GM12878 (cell line): ENCODE measurements at regions not wholly inside any gene's neighbourhood (a gene's known extent, or its start where the extent isn't known, plus 50 kb on each side); places are given as distances from the start of the nearest gene placed in this dataset.

ENCODE experiments used
- ATAC-seq: fragments of 200-7000 bp; cut with Tn5 transposase; 3 replicates; pipeline ENCODE4 v1.9.1; 2020; ENCODE audit warnings: mild to moderate bottlenecking, moderate library complexity
- BruUV-seq: library from RNA; stranded (reverse); fragments of 400-500 nt; replicated peaks from 2 replicates; lab custom pipeline; 2021; lab: Mats Ljungman, UMichigan
- CTCF ChIA-PET: fragments of 300-600 bp; sonication (Branson Sonifier 250); formaldehyde crosslinking; extraction: SDS; loops from one replicate; lab custom pipeline; 2021; ENCODE audit warnings: inconsistent platforms; lab: Yijun Ruan, JAX
- POLR2A ChIA-PET: fragments of 350-600 bp; formaldehyde crosslinking; extraction: SDS; loops from one replicate; lab custom pipeline; 2021; ENCODE audit warnings: inconsistent platforms; lab: Charles Lee
- RAD21 ChIA-PET: fragments of 300-600 bp; sonication (Branson Sonifier 250); formaldehyde crosslinking; loops from one replicate; lab custom pipeline; 2023; ENCODE audit warnings: antibody characterized with exemption; ENCODE audit not compliant: unreplicated experiment; lab: Charles Lee
- SMC1A ChIA-PET: fragments of 300-600 bp; sonication (Branson Sonifier 250); formaldehyde crosslinking; loops from one replicate; lab custom pipeline; 2023; ENCODE audit not compliant: unreplicated experiment, uncharacterized antibody; lab: Charles Lee
- DNase-seq: peaks from one replicate; pipeline ENCODE4 v3.0.0-alpha.2; 2011; ENCODE audit warnings: low read depth, low spot score
- FAIRE-seq: peaks from 3 replicates; lab custom pipeline; 2011; peaks lifted over from hg19 to GRCh38; lab: Jason Lieb, UNC
- H2AFZ ChIP-seq: 2 replicates; pipeline ENCODE4 v1.6.0; 2011; ENCODE audit warnings: low read depth, low read length, control low read depth; ENCODE audit not compliant: control insufficient read depth
- H3K27ac ChIP-seq: 2 replicates; pipeline ENCODE4 v1.5.1; 2011; ENCODE audit warnings: control low read depth; ENCODE audit not compliant: control insufficient read depth, insufficient read depth
- H3K27me3 ChIP-seq, 2 experiments: replicated peaks in 1 of 2; 2 replicates each; pipeline versions ENCODE4 v1.6.0 to v1.6.1; 2011; ENCODE audit warnings: low read length in 1 of 2; ENCODE audit not compliant: control insufficient read depth in 2 of 2, insufficient read depth in 2 of 2
- H3K36me3 ChIP-seq, 2 experiments: 2 replicates each; pipeline ENCODE4 v1.5.1; 2011; ENCODE audit warnings: low read length in 1 of 2; ENCODE audit not compliant: control insufficient read depth in 2 of 2, insufficient read depth in 2 of 2
- H3K4me1 ChIP-seq: 2 replicates; pipeline ENCODE4 v1.6.1; 2011; ENCODE audit warnings: mild to moderate bottlenecking, low read length, moderate library complexity, mixed read lengths; ENCODE audit not compliant: control insufficient read depth, insufficient read depth
- H3K4me2 ChIP-seq: 2 replicates; pipeline ENCODE4 v1.6.0; 2011; ENCODE audit warnings: control low read depth; ENCODE audit not compliant: control insufficient read depth, insufficient read depth
- H3K4me3 ChIP-seq: fragments of 200-600 bp; sonication (generic); 2 replicates; pipeline ENCODE4 v1.5.1; 2016
- H3K79me2 ChIP-seq: 2 replicates; pipeline ENCODE4 v1.6.0; 2011; ENCODE audit warnings: low read length; ENCODE audit not compliant: control insufficient read depth, insufficient read depth
- H3K9ac ChIP-seq: 2 replicates; pipeline ENCODE4 v1.8.0; 2011; ENCODE audit warnings: low read length, control low read depth, mixed read lengths; ENCODE audit not compliant: control insufficient read depth, insufficient read depth
- H3K9me3 ChIP-seq: replicated peaks from 3 replicates; pipeline ENCODE4 v1.5.1; 2011; ENCODE audit warnings: mild to moderate bottlenecking, low read length; ENCODE audit not compliant: control insufficient read depth, insufficient read depth
- H4K20me1 ChIP-seq: 2 replicates; pipeline ENCODE4 v1.6.0; 2011; ENCODE audit not compliant: control insufficient read depth, insufficient read depth
- ASH2L ChIP-seq: fragments of 300-600, 200-600 bp; sonication (generic); IDR thresholded peaks from 2 replicates; pipeline ENCODE4 v1.6.1; 2017; ENCODE audit warnings: low read depth, mild to moderate bottlenecking, borderline replicate concordance
- ETV6 ChIP-seq, 2 experiments: fragments of 450-650 bp in 1 of 2; IDR thresholded peaks in 1 of 2; conservative IDR thresholded peaks in 1 of 2; 2 replicates each; pipeline ENCODE4 v1.6.1; 2014; ENCODE audit warnings: antibody characterized with exemption in 1 of 2, borderline replicate concordance in 1 of 2, low read depth in 1 of 2, mild to moderate bottlenecking in 1 of 2, moderate library complexity in 1 of 2
- IKZF1 ChIP-seq: fragments of 450-650 bp; conservative IDR thresholded peaks from 2 replicates; pipeline ENCODE4 v1.6.1; 2017; ENCODE audit warnings: antibody characterized with exemption, mild to moderate bottlenecking
- KAT2A ChIP-seq: conservative IDR thresholded peaks from 2 replicates; pipeline ENCODE4 v1.6.1; 2011; ENCODE audit warnings: low read depth, low read length; ENCODE audit not compliant: control insufficient read depth
- SKIL ChIP-seq: fragments of 450-650 bp; IDR thresholded peaks from 2 replicates; pipeline ENCODE4 v1.6.1; 2017; ENCODE audit warnings: mild to moderate bottlenecking, low read depth, inconsistent platforms; ENCODE audit not compliant: poor library complexity, severe bottlenecking
- SMAD1 ChIP-seq: fragments of 450-650 bp; IDR thresholded peaks from 2 replicates; pipeline ENCODE4 v1.6.1; 2018; ENCODE audit warnings: mild to moderate bottlenecking, low read depth; ENCODE audit not compliant: partially characterized antibody
- TCF12 ChIP-seq: IDR thresholded peaks from 2 replicates; pipeline ENCODE4 v1.6.1; 2011; ENCODE audit warnings: low read depth, mild to moderate bottlenecking, low read length
- TCF3 ChIP-seq: IDR thresholded peaks from 2 replicates; pipeline ENCODE4 v1.6.1; 2012; ENCODE audit warnings: low read depth, mild to moderate bottlenecking, low read length, borderline replicate concordance; ENCODE audit not compliant: insufficient read depth
- WGBS: methylation state at CpG from one replicate; pipeline ENCODE4 v1.1.6; 2016; ENCODE audit warnings: low lambda C conversion rate; ENCODE audit not compliant: insufficient replicate concordance, insufficient coverage; ENCODE audit errors: missing lambda C conversion rate; 5-methylcytosine and 5-hydroxymethylcytosine counted together
- in situ Hi-C: fragments of 300-500 bp; cut with MboI; formaldehyde crosslinking; loops from 9 replicates; pipeline ENCODE4 v1.14.3; 2018; ENCODE audit warnings: mixed read lengths
- intact Hi-C: fragments of 100-400 bp; cut with micrococcal nuclease; formaldehyde crosslinking; loops from one replicate; pipeline ENCODE4 v1.14.2; 2022; ENCODE audit not compliant: unreplicated experiment
- TF ChIP-seq, protein P1 (sequence below): fragments of 450-650 bp; IDR thresholded peaks from 2 replicates; pipeline ENCODE4 v1.6.1; 2016; ENCODE audit warnings: mild to moderate bottlenecking, moderate library complexity, borderline replicate concordance
- TF ChIP-seq, protein P2 (sequence below): fragments of 450-650 bp; IDR thresholded peaks from 2 replicates; pipeline ENCODE4 v1.6.1; 2018; ENCODE audit warnings: mild to moderate bottlenecking, low read depth, moderate library complexity; ENCODE audit not compliant: partially characterized antibody

DNA sequence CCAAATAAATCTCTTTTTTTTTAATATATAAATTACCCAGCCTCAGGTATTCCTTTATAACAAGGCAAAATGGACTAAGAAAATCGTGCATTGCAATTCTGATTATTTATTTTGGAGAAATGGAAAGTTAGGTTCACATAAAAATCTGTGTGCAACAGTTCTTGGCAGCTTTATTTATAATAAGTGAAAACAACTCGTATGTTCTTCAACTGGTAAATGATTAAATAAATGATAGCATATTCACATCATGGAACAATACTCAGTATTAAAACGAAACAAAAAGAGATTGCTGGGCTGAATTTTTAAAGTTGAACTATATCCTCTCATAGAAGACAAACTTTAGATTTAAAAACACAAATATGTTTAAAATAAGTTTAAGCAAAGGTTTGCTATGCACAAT lies 176.3 kb upstream of the ZNF385D start:
- no peaks in the 10 kb centered on the region for H4K20me1 ChIP-seq
- TF ChIP-seq KAT2A = no peak
- TF ChIP-seq SKIL = no peak
- TF ChIP-seq, protein P1, sequence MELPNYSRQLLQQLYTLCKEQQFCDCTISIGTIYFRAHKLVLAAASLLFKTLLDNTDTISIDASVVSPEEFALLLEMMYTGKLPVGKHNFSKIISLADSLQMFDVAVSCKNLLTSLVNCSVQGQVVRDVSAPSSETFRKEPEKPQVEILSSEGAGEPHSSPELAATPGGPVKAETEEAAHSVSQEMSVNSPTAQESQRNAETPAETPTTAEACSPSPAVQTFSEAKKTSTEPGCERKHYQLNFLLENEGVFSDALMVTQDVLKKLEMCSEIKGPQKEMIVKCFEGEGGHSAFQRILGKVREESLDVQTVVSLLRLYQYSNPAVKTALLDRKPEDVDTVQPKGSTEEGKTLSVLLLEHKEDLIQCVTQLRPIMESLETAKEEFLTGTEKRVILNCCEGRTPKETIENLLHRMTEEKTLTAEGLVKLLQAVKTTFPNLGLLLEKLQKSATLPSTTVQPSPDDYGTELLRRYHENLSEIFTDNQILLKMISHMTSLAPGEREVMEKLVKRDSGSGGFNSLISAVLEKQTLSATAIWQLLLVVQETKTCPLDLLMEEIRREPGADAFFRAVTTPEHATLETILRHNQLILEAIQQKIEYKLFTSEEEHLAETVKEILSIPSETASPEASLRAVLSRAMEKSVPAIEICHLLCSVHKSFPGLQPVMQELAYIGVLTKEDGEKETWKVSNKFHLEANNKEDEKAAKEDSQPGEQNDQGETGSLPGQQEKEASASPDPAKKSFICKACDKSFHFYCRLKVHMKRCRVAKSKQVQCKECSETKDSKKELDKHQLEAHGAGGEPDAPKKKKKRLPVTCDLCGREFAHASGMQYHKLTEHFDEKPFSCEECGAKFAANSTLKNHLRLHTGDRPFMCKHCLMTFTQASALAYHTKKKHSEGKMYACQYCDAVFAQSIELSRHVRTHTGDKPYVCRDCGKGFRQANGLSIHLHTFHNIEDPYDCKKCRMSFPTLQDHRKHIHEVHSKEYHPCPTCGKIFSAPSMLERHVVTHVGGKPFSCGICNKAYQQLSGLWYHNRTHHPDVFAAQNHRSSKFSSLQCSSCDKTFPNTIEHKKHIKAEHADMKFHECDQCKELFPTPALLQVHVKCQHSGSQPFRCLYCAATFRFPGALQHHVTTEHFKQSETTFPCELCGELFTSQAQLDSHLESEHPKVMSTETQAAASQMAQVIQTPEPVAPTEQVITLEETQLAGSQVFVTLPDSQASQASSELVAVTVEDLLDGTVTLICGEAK = no peak
- no peak for TF ChIP-seq TCF12
- TF ChIP-seq TCF3 = no peak
- TF ChIP-seq ETV6 (conservative IDR thresholded peaks at IDR 0.05 in 1 of 2, IDR thresholded peaks at IDR 0.05 in 1 of 2; ENCODE audit: borderline replicate concordance in 1 of 2, low read depth in 1 of 2) = no peak
- no peak for TF ChIP-seq IKZF1
- no peak for TF ChIP-seq SMAD1
- TF ChIP-seq ASH2L = no peak
- TF ChIP-seq, protein P2, sequence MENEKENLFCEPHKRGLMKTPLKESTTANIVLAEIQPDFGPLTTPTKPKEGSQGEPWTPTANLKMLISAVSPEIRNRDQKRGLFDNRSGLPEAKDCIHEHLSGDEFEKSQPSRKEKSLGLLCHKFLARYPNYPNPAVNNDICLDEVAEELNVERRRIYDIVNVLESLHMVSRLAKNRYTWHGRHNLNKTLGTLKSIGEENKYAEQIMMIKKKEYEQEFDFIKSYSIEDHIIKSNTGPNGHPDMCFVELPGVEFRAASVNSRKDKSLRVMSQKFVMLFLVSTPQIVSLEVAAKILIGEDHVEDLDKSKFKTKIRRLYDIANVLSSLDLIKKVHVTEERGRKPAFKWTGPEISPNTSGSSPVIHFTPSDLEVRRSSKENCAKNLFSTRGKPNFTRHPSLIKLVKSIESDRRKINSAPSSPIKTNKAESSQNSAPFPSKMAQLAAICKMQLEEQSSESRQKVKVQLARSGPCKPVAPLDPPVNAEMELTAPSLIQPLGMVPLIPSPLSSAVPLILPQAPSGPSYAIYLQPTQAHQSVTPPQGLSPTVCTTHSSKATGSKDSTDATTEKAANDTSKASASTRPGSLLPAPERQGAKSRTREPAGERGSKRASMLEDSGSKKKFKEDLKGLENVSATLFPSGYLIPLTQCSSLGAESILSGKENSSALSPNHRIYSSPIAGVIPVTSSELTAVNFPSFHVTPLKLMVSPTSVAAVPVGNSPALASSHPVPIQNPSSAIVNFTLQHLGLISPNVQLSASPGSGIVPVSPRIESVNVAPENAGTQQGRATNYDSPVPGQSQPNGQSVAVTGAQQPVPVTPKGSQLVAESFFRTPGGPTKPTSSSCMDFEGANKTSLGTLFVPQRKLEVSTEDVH = no peak
- TF ChIP-seq, all 136 proteins: peak for 0
- Histone ChIP-seq H3K36me3 (no peaks in the 10 kb centered on the region), H3K27me3 (no peaks in the 10 kb centered on the region), H3K4me3 (no peak overlapping the region), H3K27ac (no peak overlapping the region), H2AFZ (no peak overlapping the region), H3K4me1 (no peaks in the 10 kb centered on the region), H3K9ac (no peak overlapping the region), H3K4me2 (no peak overlapping the region), H3K79me2 (no peaks in the 10 kb centered on the region), H3K9me3 (no peaks in the 10 kb centered on the region)
- WGBS = 20% methylated on average over 3 of the region's 3 CpGs
- intact Hi-C loops (no loop called here), in situ Hi-C loops (no loop called here)
- CTCF ChIA-PET = no interaction called here
- RAD21 ChIA-PET = no interaction called here
- no peak for FAIRE-seq
- no TSS peak for BruUV-seq
- POLR2A ChIA-PET = no interaction called here
- SMC1A ChIA-PET = no interaction called here
- no peak for ATAC-seq
- DNase-seq = no peak
